ENCODE measurements at regions not wholly inside any gene's neighbourhood (a gene's known extent, or its start where the extent isn't known, plus 50 kb on each side); places are given as distances from the start of the nearest gene placed in this dataset.

GRCh38 chr6:81308577-81309279 lies 443.8 kb downstream of the TENT5A start:
- H3K27ac Mint-ChIP-seq (ENCODE audit: low read depth, unreplicated experiment), result no peak overlapping the region
- no peak for TF ChIP-seq CTCF (IDR thresholded peaks at IDR 0.05; ENCODE audit: unreplicated experiment)
- H3K4me3 Mint-ChIP-seq (ENCODE audit: unreplicated experiment), result no peak overlapping the region
- no peaks in the 10 kb centered on the region for H3K27me3 Mint-ChIP-seq (ENCODE audit: insufficient read depth, unreplicated experiment)
- H3K9me3 Mint-ChIP-seq (ENCODE audit: unreplicated experiment), result peaks cover 7% of the 10 kb centered on the region
- no peaks in the 10 kb centered on the region for H3K36me3 Mint-ChIP-seq (ENCODE audit: insufficient read depth, unreplicated experiment)
- DNase-seq (ENCODE audit: unreplicated experiment), result no peak
- intact Hi-C loops (cut with micrococcal nuclease), result no loop called here
- ChIA-PET CTCF (no interaction called here), POLR2A (no interaction called here)
- BruUV-seq (replicated peaks), result no TSS peak
- H3K4me1 Mint-ChIP-seq (ENCODE audit: insufficient read depth, unreplicated experiment), result no peaks in the 10 kb centered on the region

- ChIA-PET CTCF (interaction anchor here (1.3 kb wide), 1 partner anchor 12 kb away, joined by 3 read pairs; no protein-coding TSS in a partner anchor), POLR2A (no interaction called here)
- intact Hi-C loops (cut with micrococcal nuclease), result no loop called here
- no TSS peak for BruUV-seq (replicated peaks)
- H3K9me3 Mint-ChIP-seq (ENCODE audit: unreplicated experiment), result no peaks in the 10 kb centered on the region
- no peak overlapping the region for H3K4me3 Mint-ChIP-seq (ENCODE audit: unreplicated experiment)
- H3K27me3 Mint-ChIP-seq (ENCODE audit: insufficient read depth, unreplicated experiment), result no peaks in the 10 kb centered on the region
- no peaks in the 10 kb centered on the region for H3K36me3 Mint-ChIP-seq (ENCODE audit: insufficient read depth, unreplicated experiment)
- H3K27ac Mint-ChIP-seq (ENCODE audit: low read depth, unreplicated experiment), result no peak overlapping the region
- H3K4me1 Mint-ChIP-seq (ENCODE audit: insufficient read depth, unreplicated experiment), result no peaks in the 10 kb centered on the region
- no peak for TF ChIP-seq CTCF (IDR thresholded peaks at IDR 0.05; ENCODE audit: unreplicated experiment)
- DNase-seq (ENCODE audit: unreplicated experiment), result no peak
Observed at GRCh38 chr6:81307651-81308214, 444.7 kb downstream of the TENT5A start.

GRCh38 chr6:81304466-81304865 lies 448.0 kb downstream of the TENT5A start:
- DNase-seq (ENCODE audit: unreplicated experiment), result no peak
- POLR2A ChIA-PET, result no interaction called here
- Mint-ChIP-seq H3K36me3 (ENCODE audit: insufficient read depth, unreplicated experiment) (no peaks in the 10 kb centered on the region), H3K4me3 (ENCODE audit: unreplicated experiment) (no peak overlapping the region), H3K9me3 (ENCODE audit: unreplicated experiment) (no peaks in the 10 kb centered on the region), H3K27me3 (ENCODE audit: insufficient read depth, unreplicated experiment) (no peaks in the 10 kb centered on the region), H3K4me1 (ENCODE audit: insufficient read depth, unreplicated experiment) (no peaks in the 10 kb centered on the region), H3K27ac (ENCODE audit: low read depth, unreplicated experiment) (no peak overlapping the region)
- CTCF ChIA-PET, result no interaction called here
- TF ChIP-seq CTCF (IDR thresholded peaks at IDR 0.05; ENCODE audit: unreplicated experiment), result no peak
- no TSS peak for BruUV-seq (replicated peaks)
- intact Hi-C loops (cut with micrococcal nuclease), result no loop called here

- TF ChIP-seq CTCF (IDR thresholded peaks at IDR 0.05; ENCODE audit: unreplicated experiment), result no peak
- Mint-ChIP-seq H3K36me3 (ENCODE audit: insufficient read depth, unreplicated experiment) (no peaks in the 10 kb centered on the region), H3K9me3 (ENCODE audit: unreplicated experiment) (no peaks in the 10 kb centered on the region), H3K27me3 (ENCODE audit: insufficient read depth, unreplicated experiment) (no peaks in the 10 kb centered on the region), H3K4me3 (ENCODE audit: unreplicated experiment) (no peak overlapping the region), H3K4me1 (ENCODE audit: insufficient read depth, unreplicated experiment) (no peaks in the 10 kb centered on the region), H3K27ac (ENCODE audit: low read depth, unreplicated experiment) (no peak overlapping the region)
- ChIA-PET CTCF (no interaction called here), POLR2A (no interaction called here)
- no TSS peak for BruUV-seq (replicated peaks)
- DNase-seq (ENCODE audit: unreplicated experiment), result no peak
- intact Hi-C loops (cut with micrococcal nuclease), result no loop called here
Observed at GRCh38 chr6:81300961-81301360, 451.5 kb downstream of the TENT5A start.

All from MCF 10A (cell line).